ENCODE measurements at regions not wholly inside any gene's neighbourhood (a gene's known extent, or its start where the extent isn't known, plus 50 kb on each side); places are given as distances from the start of the nearest gene placed in this dataset.
A peak's percentile ranks its signal among the peaks of the same experiment; 100 is the strongest.

GRCh38 chr15:37744521-37744920 is 189.9 kb upstream of the TMCO5A start:
- no peak for DNase-seq (ENCODE audit: low spot score)
- in situ Hi-C loops (cut with HindIII; ENCODE audit: low sequenced_read_pairs) = no loop called here

GRCh38 chr15:37751401-37751800 is 183.0 kb upstream of the TMCO5A start:
- in situ Hi-C loops (cut with HindIII; ENCODE audit: low sequenced_read_pairs) = no loop called here
- DNase-seq (ENCODE audit: low spot score) = no peak

GRCh38 chr15:37756407-37756806 is 178.0 kb upstream of the TMCO5A start:
- no peak for DNase-seq (ENCODE audit: low spot score)
- in situ Hi-C loops (cut with HindIII; ENCODE audit: low sequenced_read_pairs) = no loop called here

- in situ Hi-C loops (cut with HindIII; ENCODE audit: low sequenced_read_pairs) = no loop called here
Measured at GRCh38 chr15:37758412-37758811, 176.0 kb upstream of the TMCO5A start.

GRCh38 chr15:37764733-37765191 is 169.7 kb upstream of the TMCO5A start:
- in situ Hi-C loops (cut with HindIII; ENCODE audit: low sequenced_read_pairs) = no loop called here

More at GRCh38 chr15:37758412-37758811, 176.0 kb upstream of the TMCO5A start:
- no peak for DNase-seq (ENCODE audit: low spot score)

GRCh38 chr15:37765786-37766185 is 168.7 kb upstream of the TMCO5A start:
- DNase-seq (ENCODE audit: low spot score) = no peak
- in situ Hi-C loops (cut with HindIII; ENCODE audit: low sequenced_read_pairs) = no loop called here

More at GRCh38 chr15:37764733-37765191, 169.7 kb upstream of the TMCO5A start:
- DNase-seq (ENCODE audit: low spot score) = peak; percentile 16

- no peak for DNase-seq (ENCODE audit: low spot score)
- in situ Hi-C loops (cut with HindIII; ENCODE audit: low sequenced_read_pairs) = no loop called here
Measured at GRCh38 chr15:37767841-37768455, 166.5 kb upstream of the TMCO5A start.

GRCh38 chr15:37771465-37771864 is 163.0 kb upstream of the TMCO5A start:
- DNase-seq (ENCODE audit: low spot score) = no peak
- in situ Hi-C loops (cut with HindIII; ENCODE audit: low sequenced_read_pairs) = no loop called here

- DNase-seq (ENCODE audit: low spot score) = no peak
- in situ Hi-C loops (cut with HindIII; ENCODE audit: low sequenced_read_pairs) = no loop called here
Measured at GRCh38 chr15:37773111-37773860, 161.2 kb upstream of the TMCO5A start.

GRCh38 chr15:37774961-37775360 is 159.5 kb upstream of the TMCO5A start:
- in situ Hi-C loops (cut with HindIII; ENCODE audit: low sequenced_read_pairs) = no loop called here
- DNase-seq (ENCODE audit: low spot score) = no peak

GRCh38 chr15:37777006-37777405 is 157.4 kb upstream of the TMCO5A start:
- in situ Hi-C loops (cut with HindIII; ENCODE audit: low sequenced_read_pairs) = no loop called here

GRCh38 chr15:37783290-37783689 is 151.2 kb upstream of the TMCO5A start:
- in situ Hi-C loops (cut with HindIII; ENCODE audit: low sequenced_read_pairs) = no loop called here
- DNase-seq (ENCODE audit: low spot score) = no peak

More at GRCh38 chr15:37777006-37777405, 157.4 kb upstream of the TMCO5A start:
- no peak for DNase-seq (ENCODE audit: low spot score)

- DNase-seq (ENCODE audit: low spot score) = no peak
- in situ Hi-C loops (cut with HindIII; ENCODE audit: low sequenced_read_pairs) = no loop called here
Measured at GRCh38 chr15:37788330-37788729, 146.1 kb upstream of the TMCO5A start.

GRCh38 chr15:37788767-37789396 is 145.6 kb upstream of the TMCO5A start:
- no peak for DNase-seq (ENCODE audit: low spot score)
- in situ Hi-C loops (cut with HindIII; ENCODE audit: low sequenced_read_pairs) = no loop called here

GRCh38 chr15:37789397-37789786 is 145.0 kb upstream of the TMCO5A start:
- in situ Hi-C loops (cut with HindIII; ENCODE audit: low sequenced_read_pairs) = no loop called here
- DNase-seq (ENCODE audit: low spot score) = no peak

- in situ Hi-C loops (cut with HindIII; ENCODE audit: low sequenced_read_pairs) = no loop called here
- no peak for DNase-seq (ENCODE audit: low spot score)
Measured at GRCh38 chr15:37789881-37790280, 144.6 kb upstream of the TMCO5A start.

- DNase-seq (ENCODE audit: low spot score) = no peak
- in situ Hi-C loops (cut with HindIII; ENCODE audit: low sequenced_read_pairs) = no loop called here
Measured at GRCh38 chr15:37791693-37792092, 142.7 kb upstream of the TMCO5A start.

GRCh38 chr15:37792351-37792750 is 142.1 kb upstream of the TMCO5A start:
- in situ Hi-C loops (cut with HindIII; ENCODE audit: low sequenced_read_pairs) = no loop called here
- DNase-seq (ENCODE audit: low spot score) = no peak

GRCh38 chr15:37793851-37794250 is 140.6 kb upstream of the TMCO5A start:
- in situ Hi-C loops (cut with HindIII; ENCODE audit: low sequenced_read_pairs) = no loop called here

GRCh38 chr15:37794947-37795346 is 139.5 kb upstream of the TMCO5A start:
- in situ Hi-C loops (cut with HindIII; ENCODE audit: low sequenced_read_pairs) = no loop called here

More at GRCh38 chr15:37793851-37794250, 140.6 kb upstream of the TMCO5A start:
- DNase-seq (ENCODE audit: low spot score) = no peak

More at GRCh38 chr15:37794947-37795346, 139.5 kb upstream of the TMCO5A start:
- no peak for DNase-seq (ENCODE audit: low spot score)
